ENCODE measurements at regions not wholly inside any gene's neighbourhood (a gene's known extent, or its start where the extent isn't known, plus 50 kb on each side); places are given as distances from the start of the nearest gene placed in this dataset.

DNA sequence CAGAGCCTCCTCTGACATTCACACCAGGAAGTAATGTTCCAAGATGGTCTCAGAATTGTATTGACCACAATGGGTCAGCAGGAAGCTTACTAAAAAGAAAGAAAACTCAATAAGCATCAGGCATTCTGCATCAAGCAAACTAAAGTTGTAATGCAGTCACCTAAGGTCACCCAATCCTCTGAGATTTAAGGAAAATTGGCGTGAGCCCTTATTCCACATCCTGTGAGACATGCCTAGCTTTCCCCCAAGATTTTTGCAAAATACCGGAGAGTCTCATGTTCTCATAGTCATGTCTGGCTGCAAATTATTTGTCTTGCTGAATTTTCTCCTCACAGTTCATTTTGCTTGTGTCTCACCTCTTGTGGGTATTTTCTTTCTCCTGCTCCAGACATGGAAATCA, 417.1 kb upstream of the SOX9 start:
- no peak overlapping the region for H3K4me3 ChIP-seq (ENCODE audit: low read depth, low read length)
- DNase-seq (ENCODE audit: low read depth) = no peak
- TF ChIP-seq, protein P1, sequence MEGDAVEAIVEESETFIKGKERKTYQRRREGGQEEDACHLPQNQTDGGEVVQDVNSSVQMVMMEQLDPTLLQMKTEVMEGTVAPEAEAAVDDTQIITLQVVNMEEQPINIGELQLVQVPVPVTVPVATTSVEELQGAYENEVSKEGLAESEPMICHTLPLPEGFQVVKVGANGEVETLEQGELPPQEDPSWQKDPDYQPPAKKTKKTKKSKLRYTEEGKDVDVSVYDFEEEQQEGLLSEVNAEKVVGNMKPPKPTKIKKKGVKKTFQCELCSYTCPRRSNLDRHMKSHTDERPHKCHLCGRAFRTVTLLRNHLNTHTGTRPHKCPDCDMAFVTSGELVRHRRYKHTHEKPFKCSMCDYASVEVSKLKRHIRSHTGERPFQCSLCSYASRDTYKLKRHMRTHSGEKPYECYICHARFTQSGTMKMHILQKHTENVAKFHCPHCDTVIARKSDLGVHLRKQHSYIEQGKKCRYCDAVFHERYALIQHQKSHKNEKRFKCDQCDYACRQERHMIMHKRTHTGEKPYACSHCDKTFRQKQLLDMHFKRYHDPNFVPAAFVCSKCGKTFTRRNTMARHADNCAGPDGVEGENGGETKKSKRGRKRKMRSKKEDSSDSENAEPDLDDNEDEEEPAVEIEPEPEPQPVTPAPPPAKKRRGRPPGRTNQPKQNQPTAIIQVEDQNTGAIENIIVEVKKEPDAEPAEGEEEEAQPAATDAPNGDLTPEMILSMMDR (conservative IDR thresholded peaks at IDR 0.05; ENCODE audit: low read depth, low read length) = no peak

DNA sequence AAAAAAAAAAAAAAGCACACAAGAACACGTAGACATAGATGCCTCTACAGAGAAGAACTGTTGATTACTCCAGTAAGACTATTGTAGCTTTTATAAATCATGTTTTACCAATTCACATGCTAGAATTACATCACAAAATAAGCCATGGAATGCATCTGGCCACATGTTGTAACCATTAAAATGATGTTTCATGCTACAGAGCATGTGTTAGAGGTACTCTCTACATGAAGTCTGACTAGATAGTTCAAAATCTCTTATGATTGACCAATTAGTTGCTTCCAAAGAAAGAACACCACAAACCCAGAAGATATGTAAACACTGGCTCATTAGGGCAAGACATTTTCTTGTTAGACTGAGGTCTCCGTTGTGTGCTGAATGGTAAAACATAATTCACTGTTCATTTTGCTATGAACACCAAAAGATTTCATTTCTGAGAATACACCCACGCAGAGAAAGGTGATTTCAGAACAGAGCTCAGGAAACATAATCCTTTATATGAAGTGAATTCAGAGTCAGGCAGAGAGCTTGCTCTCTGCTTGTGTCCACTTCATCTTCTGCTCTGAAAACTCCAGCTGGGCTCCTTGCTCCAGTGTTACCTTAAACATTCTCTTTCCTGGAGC, 411.4 kb upstream of the SOX9 start:
- H3K4me3 ChIP-seq (ENCODE audit: low read depth, low read length) = no peak overlapping the region
- DNase-seq (ENCODE audit: low read depth) = peak; percentile 7
- TF ChIP-seq, protein P1 (conservative IDR thresholded peaks at IDR 0.05; ENCODE audit: low read depth, low read length) = no peak

DNA sequence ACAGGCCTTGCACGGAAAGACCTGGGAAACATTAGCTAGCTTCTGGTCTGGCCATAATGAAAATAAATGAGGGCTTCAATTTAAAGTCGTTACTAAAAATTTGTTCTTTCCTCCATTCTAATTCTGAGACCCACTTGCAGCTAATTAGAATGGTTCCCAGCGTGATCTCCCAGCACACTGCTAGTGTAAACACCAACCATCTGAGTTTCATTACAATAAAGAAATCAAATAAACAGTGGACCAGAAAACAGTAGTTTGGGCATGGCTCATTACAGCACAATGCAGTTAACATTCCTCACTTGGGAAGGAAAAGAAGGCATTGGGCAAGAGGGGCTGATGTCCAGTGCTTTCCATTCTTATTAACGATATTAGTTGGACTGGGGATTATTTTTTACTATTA, 410.9 kb upstream of the SOX9 start:
- TF ChIP-seq, protein P1 (conservative IDR thresholded peaks at IDR 0.05; ENCODE audit: low read depth, low read length) = no peak
- no peak overlapping the region for H3K4me3 ChIP-seq (ENCODE audit: low read depth, low read length)
- no peak for DNase-seq (ENCODE audit: low read depth)

DNA sequence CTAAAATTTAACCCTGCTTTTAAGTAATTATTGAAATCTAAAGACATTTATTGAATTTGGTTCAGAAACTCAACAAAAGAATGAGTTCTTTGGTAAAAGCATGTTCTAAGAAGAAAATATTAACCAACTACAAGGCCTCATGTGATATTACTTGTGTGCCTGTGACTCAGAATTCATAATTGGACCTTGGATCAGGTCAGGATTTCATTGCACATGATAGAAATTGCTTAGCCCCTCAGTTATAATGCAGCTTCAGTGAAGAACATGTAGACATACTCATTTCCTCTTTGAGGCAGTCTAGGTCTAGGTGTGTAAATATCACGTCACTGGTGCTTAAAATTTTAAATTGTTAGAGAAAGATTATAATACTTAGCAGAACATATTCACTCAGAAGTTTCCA, 410.0 kb upstream of the SOX9 start:
- DNase-seq (ENCODE audit: low read depth) = no peak
- no peak overlapping the region for H3K4me3 ChIP-seq (ENCODE audit: low read depth, low read length)
- TF ChIP-seq, protein P1 (conservative IDR thresholded peaks at IDR 0.05; ENCODE audit: low read depth, low read length) = no peak

DNA sequence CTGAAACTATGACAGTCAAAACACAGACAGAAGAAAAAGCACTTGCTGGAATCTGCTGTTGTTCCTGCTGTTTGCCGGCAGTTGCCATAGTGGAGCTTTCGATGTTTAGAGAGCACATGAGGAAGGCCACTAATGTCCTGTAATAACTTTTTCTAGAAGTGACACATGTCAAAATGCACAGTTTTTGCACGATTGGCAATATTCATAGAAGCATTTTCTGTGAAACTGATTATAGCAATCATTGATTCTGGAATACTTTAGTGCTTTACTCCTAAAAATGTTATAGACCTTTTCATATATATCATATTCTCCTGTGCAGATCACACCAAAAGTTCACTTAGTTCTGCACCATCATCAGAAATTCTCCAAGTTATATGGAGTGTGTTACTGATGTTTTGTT, 407.0 kb upstream of the SOX9 start:
- DNase-seq (ENCODE audit: low read depth) = peak; percentile 13
- TF ChIP-seq, protein P1 (conservative IDR thresholded peaks at IDR 0.05; ENCODE audit: low read depth, low read length) = no peak
- H3K4me3 ChIP-seq (ENCODE audit: low read depth, low read length) = no peak overlapping the region

DNA sequence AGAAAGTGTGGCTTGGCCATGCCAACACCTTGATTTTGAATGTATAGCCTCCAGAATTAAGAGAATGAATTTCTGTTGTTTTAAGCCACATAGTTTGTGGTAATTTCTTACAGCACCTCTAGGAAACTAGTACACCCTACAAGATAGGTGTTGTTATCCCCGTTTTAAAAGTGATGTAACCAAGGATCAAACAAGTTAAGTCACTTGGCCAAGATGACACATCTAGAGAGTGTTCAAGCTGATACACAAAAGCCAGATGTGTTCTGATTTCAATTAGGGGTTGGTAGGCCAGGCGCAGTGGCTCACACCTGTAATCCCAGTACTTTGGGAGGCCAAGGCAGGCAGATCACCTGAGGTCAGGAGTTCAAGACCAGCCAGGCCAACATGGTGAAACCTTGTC, 396.5 kb upstream of the SOX9 start:
- DNase-seq (ENCODE audit: low read depth) = no peak
- no peak overlapping the region for H3K4me3 ChIP-seq (ENCODE audit: low read depth, low read length)

DNA sequence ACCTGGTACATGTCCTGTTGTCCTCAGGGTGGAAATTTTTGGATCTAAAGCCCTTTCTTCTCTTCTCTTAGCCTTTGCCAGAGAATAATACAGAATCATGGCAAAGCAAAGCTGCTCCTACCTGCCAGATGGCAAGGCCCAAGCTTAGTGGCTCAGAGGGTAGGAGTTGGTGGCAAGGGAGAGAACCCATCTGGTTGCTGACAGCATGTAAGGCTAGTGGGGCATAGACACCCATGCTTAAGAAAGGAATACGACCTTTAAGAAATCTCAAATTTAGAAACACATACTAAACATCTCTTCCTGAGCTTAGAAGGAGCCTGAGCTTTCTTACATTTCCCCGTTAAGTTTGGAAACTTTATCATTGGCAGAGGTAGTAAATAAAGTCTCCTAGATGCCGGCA, 395.0 kb upstream of the SOX9 start:
- no peak overlapping the region for H3K4me3 ChIP-seq (ENCODE audit: low read depth, low read length)
- no peak for DNase-seq (ENCODE audit: low read depth)
- TF ChIP-seq, protein P1 (conservative IDR thresholded peaks at IDR 0.05; ENCODE audit: low read depth, low read length) = no peak

More for the DNA sequence above, 396.5 kb upstream of the SOX9 start:
- TF ChIP-seq, protein P1 (conservative IDR thresholded peaks at IDR 0.05; ENCODE audit: low read depth, low read length) = no peak
